ENCODE measurements at regions not wholly inside any gene's neighbourhood (a gene's known extent, or its start where the extent isn't known, plus 50 kb on each side); places are given as distances from the start of the nearest gene placed in this dataset.

DNA sequence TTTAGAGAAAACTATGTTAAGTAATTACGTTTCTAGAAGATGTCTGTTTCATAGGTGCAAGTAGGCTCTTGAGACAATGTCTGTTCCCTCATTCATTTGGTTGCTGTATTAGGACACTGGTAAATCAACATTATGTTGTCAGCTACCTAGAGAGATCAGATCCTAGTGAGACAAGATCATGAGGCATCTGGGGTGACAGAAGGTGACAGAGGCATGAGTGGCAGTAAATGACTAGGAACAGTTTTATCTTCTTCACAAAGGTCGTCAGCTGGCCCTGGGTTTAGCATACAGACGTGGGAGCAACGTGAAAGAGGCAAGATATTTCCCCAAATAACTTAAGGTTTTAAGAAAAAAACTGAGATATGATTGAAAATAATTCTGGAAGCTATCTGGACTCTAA is 1926.3 kb upstream of the WWC1 start:
- DNase-seq (ENCODE audit: low read depth in 2 of 2), result no peak

DNA sequence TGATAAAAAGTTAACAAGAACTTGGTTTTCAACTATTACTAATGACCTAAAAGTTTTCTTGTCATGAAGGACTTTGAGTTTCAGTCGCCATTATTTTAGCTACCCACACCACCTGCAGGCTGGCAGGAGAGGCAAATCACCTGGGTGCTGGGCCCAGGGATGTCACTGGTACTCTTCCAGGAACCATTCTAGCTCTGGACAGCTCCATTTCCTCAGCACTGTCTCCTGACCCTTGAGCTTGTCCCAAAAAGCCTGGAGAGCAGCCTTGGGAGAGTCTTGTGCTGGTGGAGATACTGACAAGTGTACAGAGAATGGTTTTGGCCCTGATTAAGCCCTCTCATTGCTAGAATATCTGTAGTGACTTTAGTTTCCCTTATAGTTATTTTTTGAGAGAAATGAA is 1924.1 kb upstream of the WWC1 start:
- DNase-seq (ENCODE audit: low read depth in 2 of 2), result no peak

DNA sequence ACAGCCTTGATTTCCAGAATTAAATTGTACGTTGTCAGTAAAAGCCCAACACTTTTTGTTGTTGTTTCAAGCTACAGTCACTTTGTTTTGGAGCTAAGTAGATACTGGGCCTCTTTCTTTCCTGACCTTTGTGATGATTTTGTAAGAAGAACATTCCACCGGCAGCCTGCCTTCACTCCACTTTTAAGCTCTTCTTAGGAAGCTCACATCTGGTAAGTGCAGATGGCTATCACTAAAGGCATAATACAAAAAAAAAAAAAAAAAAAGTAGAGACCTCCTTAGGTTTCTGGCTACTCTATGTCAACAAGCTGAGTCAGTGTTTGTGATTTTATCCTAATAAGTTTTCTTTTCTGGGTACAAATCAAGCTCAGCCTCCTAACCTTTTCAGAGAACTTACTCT is 1922.1 kb upstream of the WWC1 start:
- DNase-seq (ENCODE audit: low read depth in 2 of 2), result no peak

DNA sequence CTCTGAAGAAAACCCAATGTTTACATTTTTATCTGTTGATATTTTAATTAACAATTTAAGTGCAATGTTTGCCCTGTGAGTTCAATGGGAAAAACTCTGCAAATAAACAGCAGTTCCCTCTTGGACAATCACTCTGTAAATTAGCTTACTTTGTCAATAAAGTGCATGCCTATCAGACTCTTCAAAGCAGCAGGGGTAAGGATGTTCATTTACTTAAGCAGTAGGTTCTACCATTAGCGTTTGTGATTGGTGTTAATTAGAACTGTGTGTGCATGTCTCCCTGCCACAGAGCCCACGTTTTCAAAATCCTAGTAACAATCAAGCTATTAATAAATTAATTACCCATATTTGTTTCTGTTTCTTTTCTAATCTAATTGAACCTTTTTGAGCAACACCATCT is 1921.6 kb upstream of the WWC1 start:
- no peak for DNase-seq (ENCODE audit: low read depth in 2 of 2)

DNA sequence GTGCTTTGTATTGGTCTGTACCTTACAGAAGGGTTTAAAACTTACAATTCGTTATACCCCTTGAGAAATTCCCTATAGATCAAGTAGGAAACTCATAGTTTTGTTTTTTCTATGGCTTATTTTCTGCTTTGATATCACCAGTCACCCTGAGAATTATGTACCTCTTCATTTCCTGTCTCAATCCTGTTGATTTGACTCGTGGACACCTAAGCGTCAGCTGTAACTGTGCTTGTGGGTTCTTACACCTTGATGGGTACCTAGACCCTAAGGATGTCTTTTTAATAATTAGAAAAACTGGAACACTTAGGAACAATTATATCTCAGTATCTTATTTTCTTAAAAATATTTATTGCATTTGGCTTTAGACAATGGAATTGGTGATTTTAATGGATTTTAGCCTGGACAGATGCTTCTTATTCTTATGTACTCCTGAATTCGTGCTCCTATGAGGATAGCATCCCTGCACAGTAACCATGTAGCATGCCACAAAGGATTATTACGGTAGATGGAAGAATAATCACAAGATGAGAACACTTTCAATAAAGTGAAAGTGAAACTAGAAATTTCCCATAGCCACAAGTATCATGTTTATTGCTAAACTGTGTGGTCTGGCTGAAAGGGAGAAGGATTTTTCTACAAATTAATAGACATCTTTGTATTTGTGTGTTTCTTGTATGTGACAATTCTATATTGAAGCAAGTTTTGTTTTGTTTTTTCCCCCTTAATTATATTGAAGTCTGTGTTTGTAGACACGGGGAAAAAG is 1920.3 kb upstream of the WWC1 start:
- no peak for DNase-seq (ENCODE audit: low read depth in 2 of 2)

DNA sequence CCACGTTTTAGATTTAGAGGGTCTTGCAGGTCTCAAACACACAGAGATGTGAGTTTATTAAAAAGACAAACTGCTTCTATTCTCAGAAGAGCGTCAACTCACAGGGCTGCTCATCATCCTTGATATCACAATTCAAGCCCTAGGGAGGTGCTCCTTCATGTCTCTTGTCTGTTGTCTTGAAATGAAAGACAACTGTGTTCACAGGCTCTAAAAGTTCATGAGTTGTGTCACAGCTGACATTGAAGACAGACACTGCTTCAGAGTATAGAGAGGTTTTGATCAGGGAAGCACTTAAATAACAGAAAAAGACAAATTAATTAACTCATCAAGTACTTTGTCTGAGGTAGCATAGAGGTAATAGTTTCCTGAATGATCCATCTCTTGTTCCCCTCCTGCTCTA is 1917.6 kb upstream of the WWC1 start:
- DNase-seq (ENCODE audit: low read depth in 2 of 2), result no peak

DNA sequence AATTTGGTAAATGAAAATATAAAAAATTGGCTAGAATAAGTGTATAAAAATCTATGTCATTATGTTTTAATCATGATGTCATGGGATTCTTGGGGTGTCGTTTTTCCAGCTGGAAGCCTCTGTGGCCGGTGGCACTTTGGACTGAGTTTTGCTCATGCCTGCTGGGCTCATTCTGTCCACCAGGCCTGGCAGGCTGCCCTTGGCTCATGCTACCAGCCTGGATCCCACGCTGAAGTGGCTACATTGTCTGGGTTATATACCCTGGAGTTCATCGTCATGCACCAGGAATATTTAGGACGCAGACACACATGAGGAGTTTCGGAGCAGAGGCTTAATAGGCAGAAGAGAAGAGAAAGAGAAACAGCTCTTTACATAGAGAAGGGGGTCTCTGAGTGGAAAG is 1913.7 kb upstream of the WWC1 start:
- no peak for DNase-seq (ENCODE audit: low read depth in 2 of 2)

DNA sequence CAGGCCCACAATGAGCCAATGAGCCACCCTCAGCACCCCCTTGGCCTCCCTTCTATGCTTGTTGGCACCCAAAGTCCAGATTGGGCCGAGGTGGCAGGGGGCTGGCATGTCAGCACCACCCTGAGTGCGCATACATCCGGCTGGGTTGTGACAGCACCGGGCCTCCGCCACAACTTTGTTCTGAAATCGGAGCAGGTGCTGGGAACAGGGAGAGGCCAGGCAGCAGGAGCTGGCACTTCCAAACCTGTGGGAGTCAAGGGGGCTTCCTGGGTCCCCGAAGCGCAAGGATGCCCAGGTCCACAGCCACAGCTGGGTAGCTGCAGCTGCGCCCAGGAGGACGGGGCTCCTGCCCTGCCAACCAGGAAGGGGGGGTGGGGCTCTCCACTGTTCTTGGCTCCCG is 1911.9 kb upstream of the WWC1 start:
- no peak for DNase-seq (ENCODE audit: low read depth in 2 of 2)

DNA sequence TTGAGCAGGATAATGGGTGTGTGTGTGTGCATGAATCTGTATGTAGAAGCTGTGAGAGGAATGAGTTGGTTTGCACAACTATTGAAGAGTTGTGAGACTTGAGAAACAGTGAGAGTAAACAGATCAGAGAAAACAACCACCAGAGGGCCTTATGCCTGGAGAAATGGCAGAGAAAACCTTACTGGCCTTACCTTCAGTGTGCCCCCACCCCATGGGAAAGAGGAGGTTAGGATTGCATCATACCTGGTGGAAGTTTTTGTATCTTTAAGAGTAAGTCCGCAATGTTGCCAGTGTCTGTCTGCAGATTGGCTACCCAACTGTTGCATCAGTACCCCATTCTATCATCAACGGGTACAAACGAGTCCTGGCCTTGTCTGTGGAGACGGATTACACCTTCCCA is 1909.4 kb upstream of the WWC1 start:
- DNase-seq (ENCODE audit: low read depth in 2 of 2), result no peak

DNA sequence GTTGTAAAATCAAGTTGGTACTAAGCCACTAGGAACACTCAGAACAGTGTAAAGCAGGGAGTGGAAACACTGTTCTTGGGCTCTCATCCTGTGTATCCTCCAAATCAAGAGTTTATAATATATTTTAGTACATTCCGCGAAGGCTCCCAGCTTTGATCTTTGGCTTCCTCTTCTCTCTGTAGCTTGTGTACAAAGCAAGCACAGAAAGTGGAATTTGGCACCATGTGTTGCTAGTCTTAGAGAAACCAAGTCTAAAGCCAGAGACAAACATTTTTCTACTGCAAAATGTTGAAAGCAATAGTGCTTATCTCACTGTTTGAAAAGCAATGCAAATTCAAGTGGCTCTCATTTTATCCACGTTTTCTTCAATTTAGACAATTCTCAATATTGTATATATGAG is 1893.3 kb upstream of the WWC1 start:
- DNase-seq (ENCODE audit: low read depth in 2 of 2), result no peak

DNA sequence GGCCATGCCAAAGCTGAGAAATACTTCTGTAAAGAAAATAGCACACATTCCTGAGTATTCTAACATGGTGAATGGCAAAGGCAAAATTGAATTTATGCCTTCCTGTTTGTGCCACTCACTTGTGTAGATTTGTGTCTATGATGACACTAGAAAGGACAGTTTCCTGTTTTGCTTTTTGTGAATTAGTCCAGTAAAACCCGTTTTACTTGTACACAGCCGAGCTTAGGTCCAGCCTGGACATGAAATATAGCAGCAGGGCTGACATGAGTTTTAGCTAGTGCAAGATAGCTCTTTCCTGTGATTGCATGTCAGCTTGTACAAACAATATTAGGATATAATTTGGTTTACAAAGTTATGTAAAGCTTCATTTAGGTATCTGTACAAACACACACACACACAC is 1891.7 kb upstream of the WWC1 start:
- DNase-seq (ENCODE audit: low read depth in 2 of 2), result no peak

DNA sequence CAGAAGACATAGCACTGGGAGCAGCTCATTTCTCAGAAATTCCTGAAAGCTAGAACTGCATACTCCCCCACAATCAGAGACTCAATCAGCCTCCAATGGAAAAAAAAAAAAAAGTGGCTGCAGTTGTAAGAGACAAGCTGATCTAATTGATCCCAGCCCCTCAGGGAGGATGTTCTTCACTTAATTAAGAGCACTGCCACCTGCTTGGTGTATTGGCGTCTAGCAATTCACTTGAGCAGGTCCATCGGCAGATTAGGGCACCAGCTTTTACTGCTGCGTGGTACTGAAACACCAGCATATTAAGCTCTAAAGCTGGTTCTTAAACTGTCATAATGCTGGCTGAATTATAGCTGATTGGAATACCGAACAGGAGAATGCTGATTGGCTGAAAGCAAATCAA is 1890.1 kb upstream of the WWC1 start:
- DNase-seq (ENCODE audit: low read depth in 2 of 2), result no peak

DNA sequence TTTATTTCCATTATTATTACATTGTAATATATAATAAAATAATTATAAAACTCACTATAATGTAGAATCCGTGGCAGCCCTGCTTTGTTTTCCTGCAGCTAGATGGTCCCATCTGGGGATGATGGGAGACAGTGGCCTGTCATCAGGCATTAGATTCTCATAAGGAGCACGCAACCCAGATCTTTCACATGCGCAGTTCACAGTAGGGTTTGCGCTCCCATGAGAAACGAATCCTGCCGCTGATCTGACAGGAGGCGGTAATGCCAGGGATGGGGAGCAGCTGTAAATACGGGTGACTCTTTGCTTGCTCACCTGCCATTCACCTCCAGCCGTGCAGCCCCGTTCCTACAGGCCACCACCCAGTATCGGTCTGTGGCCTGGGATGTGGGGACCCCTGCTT is 1879.3 kb upstream of the WWC1 start:
- no peak for DNase-seq (ENCODE audit: low read depth in 2 of 2)

DNA sequence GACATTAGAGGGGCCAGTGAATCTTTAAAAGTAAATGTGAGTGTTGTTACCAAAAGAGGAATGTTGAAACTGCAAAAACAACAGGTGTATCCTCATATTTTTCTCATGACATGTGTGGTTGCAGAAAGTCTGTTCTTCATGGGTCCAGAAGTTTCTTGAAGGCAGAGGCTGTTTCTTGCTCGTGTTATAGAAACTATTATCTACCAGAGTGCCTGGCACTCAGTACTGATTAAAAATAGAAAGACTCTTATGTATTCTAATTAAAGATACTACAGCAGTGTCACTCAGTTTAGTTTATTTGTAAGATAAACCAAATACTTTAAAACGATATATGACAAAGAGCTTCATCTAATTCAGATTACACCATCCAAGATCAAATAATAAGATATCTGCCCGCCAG is 1864.2 kb upstream of the WWC1 start:
- DNase-seq (ENCODE audit: low read depth in 2 of 2), result no peak

DNA sequence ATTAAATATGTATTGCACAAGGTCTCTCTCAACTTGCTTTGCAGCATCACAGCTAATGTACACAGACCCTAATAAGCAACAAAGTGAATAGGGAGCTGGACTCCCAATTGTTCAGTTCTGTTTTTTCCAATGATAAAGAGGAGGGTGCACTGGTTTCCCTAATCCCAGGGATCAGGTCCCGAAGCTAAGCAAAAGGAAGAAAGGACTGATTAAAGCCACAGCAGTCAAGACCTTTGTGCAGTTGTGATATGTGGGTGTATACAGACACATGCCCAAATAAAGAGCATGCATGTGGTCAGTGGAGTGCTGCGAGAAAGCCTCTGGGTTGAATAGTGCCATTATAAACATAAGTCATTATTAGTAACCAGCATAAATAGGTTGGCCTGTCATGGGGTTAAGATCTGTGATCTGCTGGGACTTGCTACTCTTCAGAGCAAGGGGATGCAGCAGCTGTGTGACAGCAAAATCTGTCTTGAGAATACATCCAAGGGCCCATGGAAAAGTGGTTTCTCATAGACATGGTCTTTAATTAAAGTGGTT is 1863.1 kb upstream of the WWC1 start:
- DNase-seq (ENCODE audit: low read depth in 2 of 2), result no peak

DNA sequence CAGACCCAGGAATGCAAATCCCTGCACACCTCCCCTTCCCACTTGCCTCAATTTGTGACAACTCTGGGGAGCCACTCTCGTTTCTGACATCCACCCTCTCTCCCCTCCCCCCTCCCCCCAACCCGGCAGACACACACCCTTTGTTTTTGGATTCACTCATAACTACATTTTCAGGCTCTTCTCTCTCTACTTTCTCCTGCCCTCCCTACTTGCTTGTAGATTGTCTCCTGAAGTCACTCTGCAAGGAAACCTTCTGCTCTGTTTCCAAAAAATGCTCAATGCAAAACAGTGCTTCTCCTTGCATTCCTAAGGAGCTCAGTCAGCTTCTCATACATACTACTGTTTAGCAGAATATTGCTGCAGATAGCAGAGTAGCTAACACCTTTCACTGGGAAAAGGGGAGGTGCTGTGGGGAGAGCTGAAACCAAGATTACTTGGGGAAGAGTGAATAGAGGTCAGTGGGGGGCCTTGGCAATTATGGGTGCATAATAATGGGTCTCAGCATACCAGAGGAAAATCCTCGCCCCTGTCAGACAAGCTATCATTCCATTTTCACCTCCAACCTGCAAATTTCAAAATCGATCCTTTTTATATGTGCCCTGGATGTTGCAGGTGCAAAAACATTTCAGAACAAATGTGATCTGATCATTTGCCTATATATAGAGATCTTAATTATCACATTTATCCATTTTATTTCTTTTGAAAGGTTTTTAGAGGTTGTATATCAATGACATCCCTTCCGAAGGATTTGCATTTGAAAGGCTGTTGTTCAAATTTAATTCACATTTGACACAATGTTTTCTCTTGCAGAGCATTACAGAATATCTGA is 1860.7 kb upstream of the WWC1 start:
- no peak for DNase-seq (ENCODE audit: low read depth in 2 of 2)

DNA sequence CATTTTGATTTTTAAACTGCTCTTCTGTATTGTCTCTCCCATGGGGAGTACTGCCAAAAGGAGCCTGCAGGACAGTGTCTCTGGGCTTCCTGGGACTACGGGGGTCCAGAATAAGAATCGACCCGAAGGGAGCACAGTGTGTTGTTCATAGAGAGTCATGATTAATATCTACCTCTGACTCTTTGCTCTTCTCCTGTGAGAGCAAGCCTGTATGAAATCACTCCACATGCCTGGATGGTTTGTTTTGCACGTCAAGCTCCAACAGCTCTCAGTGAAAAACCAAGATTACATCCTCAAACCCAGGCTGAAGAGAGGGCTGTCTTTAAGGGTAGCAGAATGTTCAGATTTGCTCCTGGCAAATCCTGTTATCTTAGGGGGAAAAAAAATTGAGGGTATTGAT is 1860.0 kb upstream of the WWC1 start:
- DNase-seq (ENCODE audit: low read depth in 2 of 2), result no peak

DNA sequence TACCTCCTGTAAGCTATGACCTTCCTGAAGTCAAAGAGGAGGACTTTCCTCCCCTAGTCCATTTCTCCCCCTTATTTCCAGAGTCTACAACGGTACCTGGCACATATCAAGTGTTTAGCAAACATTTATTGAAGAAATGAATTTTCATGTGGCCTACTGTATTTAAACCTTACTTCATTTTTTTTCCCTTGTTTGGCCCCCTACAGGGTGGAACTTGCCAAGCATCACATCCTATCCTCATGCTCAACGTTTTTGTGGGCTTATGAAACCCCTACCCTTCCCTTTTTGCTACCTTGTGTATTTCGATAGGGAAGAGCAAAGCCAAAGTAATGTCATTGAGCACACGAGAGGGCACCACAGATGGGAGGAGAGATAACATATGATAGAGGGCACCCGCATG is 1857.8 kb upstream of the WWC1 start:
- DNase-seq (ENCODE audit: low read depth in 2 of 2), result no peak

DNA sequence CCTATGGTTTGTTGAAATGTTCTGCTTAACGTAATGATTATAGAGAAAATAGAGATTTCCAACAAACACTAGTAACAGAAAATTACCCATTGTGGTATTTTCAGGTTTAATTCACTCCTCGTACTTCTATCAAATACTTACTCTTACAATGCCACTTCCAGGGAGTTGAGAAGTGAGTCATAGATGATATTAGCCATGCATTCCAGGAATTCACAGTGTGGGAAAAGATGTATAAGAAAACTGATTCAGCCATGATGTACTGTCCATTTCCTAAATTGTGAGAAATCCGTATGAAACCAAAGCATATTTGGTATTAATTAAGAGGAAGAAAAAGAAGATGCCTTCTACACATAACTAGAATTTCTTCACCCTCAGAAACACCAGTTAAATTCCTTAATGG is 1854.6 kb upstream of the WWC1 start:
- no peak for DNase-seq (ENCODE audit: low read depth in 2 of 2)

DNA sequence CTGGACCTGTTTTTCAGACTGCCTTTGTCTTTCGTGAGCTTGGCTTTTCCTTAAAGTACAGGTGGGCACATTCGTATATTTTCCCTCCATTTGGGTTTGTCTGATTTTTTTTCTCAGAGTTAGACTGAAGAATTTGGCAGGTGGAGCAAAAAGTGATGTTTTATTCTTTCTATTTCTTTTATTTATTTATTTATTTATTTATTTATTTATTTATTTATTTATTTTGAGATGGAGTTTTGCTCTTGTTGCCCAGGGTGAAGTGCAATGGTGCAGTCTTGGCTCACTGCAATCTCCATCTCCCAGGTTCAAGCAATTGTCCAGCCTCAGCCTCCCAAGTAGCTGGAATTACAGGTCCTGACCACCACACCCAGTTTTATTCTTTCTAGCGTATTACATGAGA is 1805.1 kb upstream of the WWC1 start:
- DNase-seq (ENCODE audit: low read depth in 2 of 2), result no peak

DNA sequence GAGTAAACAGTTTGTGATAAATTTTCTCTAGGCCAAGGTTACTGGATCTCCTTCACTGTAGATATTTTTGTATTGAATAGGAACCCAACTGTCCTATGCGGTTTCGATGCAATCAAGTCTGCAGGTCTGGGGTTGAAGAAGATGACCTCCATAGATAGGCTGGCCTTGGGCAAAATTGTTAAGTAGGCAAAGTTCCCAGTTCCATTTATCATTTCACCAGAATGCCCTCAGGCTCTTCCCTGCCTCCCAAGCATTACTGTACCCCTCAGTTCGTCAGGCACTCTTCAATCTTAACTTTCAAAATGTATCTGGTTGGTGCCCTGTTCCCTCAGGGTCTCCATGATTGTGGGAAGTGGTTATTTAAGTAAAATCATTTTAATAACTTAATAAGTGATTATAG is 1802.9 kb upstream of the WWC1 start:
- DNase-seq (ENCODE audit: low read depth in 2 of 2), result no peak

DNA sequence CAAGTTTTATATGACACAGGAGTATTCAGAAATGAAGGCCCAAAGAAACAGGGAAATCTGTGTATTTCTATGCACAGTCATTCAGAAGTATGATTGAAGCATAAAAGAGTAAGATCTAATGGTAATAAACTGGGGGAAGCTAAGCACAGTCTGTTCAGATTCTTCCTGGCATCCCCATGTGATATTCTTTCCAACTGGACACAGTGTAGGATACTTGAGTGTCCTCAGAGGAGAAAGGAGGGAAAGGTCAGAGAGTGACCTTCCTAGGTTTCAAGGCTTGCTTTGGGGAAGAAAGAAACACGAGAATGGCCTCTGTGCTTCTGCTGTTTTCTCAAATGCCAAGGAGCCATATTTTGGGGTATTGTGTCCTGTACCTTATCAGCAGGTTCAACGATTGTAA is 1798.4 kb upstream of the WWC1 start:
- DNase-seq (ENCODE audit: low read depth in 2 of 2), result no peak

DNA sequence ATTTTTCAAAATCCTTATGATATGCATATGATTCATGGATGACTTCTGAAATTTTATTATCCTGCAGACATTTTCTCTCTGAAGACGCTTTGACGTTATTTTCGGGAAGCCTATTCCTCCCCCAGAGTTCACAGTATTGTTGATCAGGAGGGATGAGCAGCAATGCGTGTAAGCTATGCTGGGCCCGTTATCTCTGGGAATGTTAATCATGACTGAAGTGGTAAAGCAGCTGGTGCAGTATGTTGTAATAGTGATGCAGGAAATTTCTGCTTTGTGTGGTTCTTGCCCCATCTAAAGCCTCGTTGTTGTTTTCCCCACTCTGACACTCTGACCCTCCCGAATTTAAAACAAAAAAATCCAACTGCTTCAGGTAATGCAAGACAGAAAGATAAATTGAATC is 1797.8 kb upstream of the WWC1 start:
- no peak for DNase-seq (ENCODE audit: low read depth in 2 of 2)

Data from activated CD4-positive, alpha-beta T cell treated with anti-CD3 and anti-CD28 coated beads for 24 hours (primary cell).